Endothelial cell (in vitro differentiated cells): ENCODE measurements at regions not wholly inside any gene's neighbourhood (a gene's known extent, or its start where the extent isn't known, plus 50 kb on each side); places are given as distances from the start of the nearest gene placed in this dataset.
A peak's percentile ranks its signal among the peaks of the same experiment; 100 is the strongest.

ENCODE experiments used
- DNase-seq: peaks from one replicate; pipeline ENCODE4 v3.0.0; 2021; ENCODE audit warnings: low spot score
- H3K27ac Mint-ChIP-seq: one replicate; pipeline ENCODE4 v1.8.0; 2021; ENCODE audit warnings: mixed read lengths, inconsistent platforms; ENCODE audit not compliant: unreplicated experiment
- H3K27me3 Mint-ChIP-seq: one replicate; pipeline ENCODE4 v1.8.0; 2021; ENCODE audit warnings: mild to moderate bottlenecking, moderate library complexity, mixed read lengths, inconsistent platforms; ENCODE audit not compliant: unreplicated experiment
- H3K36me3 Mint-ChIP-seq: one replicate; pipeline ENCODE4 v1.8.0; 2021; ENCODE audit warnings: mild to moderate bottlenecking, low read depth, mixed read lengths, inconsistent platforms; ENCODE audit not compliant: unreplicated experiment
- H3K4me1 Mint-ChIP-seq: one replicate; pipeline ENCODE4 v1.8.0; 2021; ENCODE audit warnings: mild to moderate bottlenecking, mixed read lengths, inconsistent platforms; ENCODE audit not compliant: unreplicated experiment
- H3K4me3 Mint-ChIP-seq: one replicate; pipeline ENCODE4 v1.8.0; 2021; ENCODE audit warnings: mild to moderate bottlenecking, mixed read lengths, inconsistent platforms; ENCODE audit not compliant: unreplicated experiment
- H3K9me3 Mint-ChIP-seq: one replicate; pipeline ENCODE4 v1.8.0; 2021; ENCODE audit warnings: mixed read lengths, inconsistent platforms; ENCODE audit not compliant: unreplicated experiment
- CTCF ChIP-seq: fragments of 200-600 bp; sonication (generic); IDR thresholded peaks from one replicate; pipeline ENCODE4 v1.5.0; 2021; ENCODE audit warnings: antibody characterized with exemption; ENCODE audit not compliant: unreplicated experiment

GRCh38 chrX:20913760-20914159, 460.5 kb upstream of the CNKSR2 start:
- Mint-ChIP-seq H3K27ac (no peak overlapping the region), H3K4me1 (no peaks in the 10 kb centered on the region)
- no peak for TF ChIP-seq CTCF

GRCh38 chrX:20906571-20906970, 467.6 kb upstream of the CNKSR2 start:
- TF ChIP-seq CTCF, result no peak
- H3K9me3 Mint-ChIP-seq, result no peaks in the 10 kb centered on the region
- H3K27ac Mint-ChIP-seq, result no peak overlapping the region
- H3K36me3 Mint-ChIP-seq, result no peaks in the 10 kb centered on the region
- H3K4me3 Mint-ChIP-seq, result no peak overlapping the region
- H3K27me3 Mint-ChIP-seq, result no peaks in the 10 kb centered on the region
- no peaks in the 10 kb centered on the region for H3K4me1 Mint-ChIP-seq
- no peak for DNase-seq

More at GRCh38 chrX:20913760-20914159, 460.5 kb upstream of the CNKSR2 start:
- Mint-ChIP-seq H3K27me3 (no peaks in the 10 kb centered on the region), H3K4me3 (no peak overlapping the region), H3K9me3 (no peaks in the 10 kb centered on the region), H3K36me3 (no peaks in the 10 kb centered on the region)
- DNase-seq, result peak; percentile 44

- no peak for TF ChIP-seq CTCF
- Mint-ChIP-seq H3K4me3 (no peak overlapping the region), H3K4me1 (no peaks in the 10 kb centered on the region), H3K27me3 (no peaks in the 10 kb centered on the region), H3K27ac (no peak overlapping the region), H3K36me3 (no peaks in the 10 kb centered on the region), H3K9me3 (no peaks in the 10 kb centered on the region)
- no peak for DNase-seq
These were observed 489.7 kb upstream of the CNKSR2 start for GRCh38 chrX:20884565-20884964.

- Mint-ChIP-seq H3K4me1 (no peaks in the 10 kb centered on the region), H3K36me3 (no peaks in the 10 kb centered on the region), H3K27me3 (no peaks in the 10 kb centered on the region), H3K4me3 (no peak overlapping the region), H3K9me3 (peaks cover 6% of the 10 kb centered on the region), H3K27ac (no peak overlapping the region)
- no peak for TF ChIP-seq CTCF
- DNase-seq, result no peak
These were observed 510.6 kb upstream of the CNKSR2 start for GRCh38 chrX:20863649-20864048.

GRCh38 chrX:20861113-20861512, 513.1 kb upstream of the CNKSR2 start:
- DNase-seq, result no peak
- H3K36me3 Mint-ChIP-seq, result no peaks in the 10 kb centered on the region
- peaks cover 6% of the 10 kb centered on the region for H3K9me3 Mint-ChIP-seq
- TF ChIP-seq CTCF, result no peak
- no peaks in the 10 kb centered on the region for H3K4me1 Mint-ChIP-seq
- H3K27ac Mint-ChIP-seq, result no peak overlapping the region
- H3K27me3 Mint-ChIP-seq, result no peaks in the 10 kb centered on the region
- no peak overlapping the region for H3K4me3 Mint-ChIP-seq
